ENCODE measurements at regions not wholly inside any gene's neighbourhood (a gene's known extent, or its start where the extent isn't known, plus 50 kb on each side); places are given as distances from the start of the nearest gene placed in this dataset.

DNA sequence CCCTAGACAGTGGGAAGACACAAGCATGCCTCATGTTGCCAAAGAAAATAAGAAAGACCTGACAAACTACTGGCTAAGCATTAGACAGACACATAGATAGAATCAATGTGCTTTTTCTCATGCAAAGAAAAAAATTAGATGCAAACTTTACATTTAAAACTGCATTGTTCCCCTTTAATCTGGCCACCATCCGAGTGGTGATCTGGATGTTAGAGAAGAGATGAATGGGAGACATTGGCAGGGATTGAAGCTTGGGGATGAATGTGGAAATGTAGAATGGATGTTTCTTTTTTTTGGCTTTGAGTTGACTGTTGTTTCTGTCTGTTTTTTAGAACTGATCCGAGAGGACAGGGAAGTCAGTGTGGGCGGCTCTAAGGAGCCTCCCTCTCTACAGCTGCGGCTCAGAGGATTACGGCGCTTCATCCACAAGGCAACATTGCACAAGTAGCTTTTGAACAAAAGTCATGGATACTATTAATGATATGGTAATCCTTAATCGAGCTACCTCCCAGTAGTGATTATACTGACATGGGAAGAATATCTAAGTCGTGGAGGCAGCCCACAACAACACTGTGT is 53.0 kb downstream of the HELT start:
- intact Hi-C loops (cut with micrococcal nuclease; ENCODE audit: unreplicated experiment) (no loop called here), in situ Hi-C loops (cut with MboI) (no loop called here)
- TF ChIP-seq FOXK2 (IDR thresholded peaks at IDR 0.05) (no peak), BMI1 (IDR thresholded peaks at IDR 0.05; ENCODE audit: borderline replicate concordance) (no peak), CBX5 (IDR thresholded peaks at IDR 0.05; ENCODE audit: low read depth) (no peak), IKZF2 (IDR thresholded peaks at IDR 0.05) (no peak), TCF3 (IDR thresholded peaks at IDR 0.05; ENCODE audit: borderline replicate concordance, insufficient read depth, low read depth, low read length) (no peak), BACH1 (IDR thresholded peaks at IDR 0.05; ENCODE audit: borderline replicate concordance) (no peak), ESRRA (IDR thresholded peaks at IDR 0.05; ENCODE audit: low read length) (no peak), NR2C2 (IDR thresholded peaks at IDR 0.05; ENCODE audit: borderline replicate concordance, control insufficient read depth, insufficient read length, low read depth) (no peak), CREM (IDR thresholded peaks at IDR 0.05; ENCODE audit: low read depth) (no peak), YBX1 (IDR thresholded peaks at IDR 0.05) (no peak), KLF5 (IDR thresholded peaks at IDR 0.05; ENCODE audit: partially characterized antibody) (no peak), ZNF384 (IDR thresholded peaks at IDR 0.05; ENCODE audit: borderline replicate concordance, low read depth, low read length) (no peak), CHD1 (IDR thresholded peaks at IDR 0.05; ENCODE audit: low read depth, low read length) (no peak)
- TF ChIP-seq, protein P1, sequence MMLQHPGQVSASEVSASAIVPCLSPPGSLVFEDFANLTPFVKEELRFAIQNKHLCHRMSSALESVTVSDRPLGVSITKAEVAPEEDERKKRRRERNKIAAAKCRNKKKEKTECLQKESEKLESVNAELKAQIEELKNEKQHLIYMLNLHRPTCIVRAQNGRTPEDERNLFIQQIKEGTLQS (IDR thresholded peaks at IDR 0.05; ENCODE audit: borderline replicate concordance, extremely low read depth, low read depth, low read length), result no peak
- TF ChIP-seq, protein P2, sequence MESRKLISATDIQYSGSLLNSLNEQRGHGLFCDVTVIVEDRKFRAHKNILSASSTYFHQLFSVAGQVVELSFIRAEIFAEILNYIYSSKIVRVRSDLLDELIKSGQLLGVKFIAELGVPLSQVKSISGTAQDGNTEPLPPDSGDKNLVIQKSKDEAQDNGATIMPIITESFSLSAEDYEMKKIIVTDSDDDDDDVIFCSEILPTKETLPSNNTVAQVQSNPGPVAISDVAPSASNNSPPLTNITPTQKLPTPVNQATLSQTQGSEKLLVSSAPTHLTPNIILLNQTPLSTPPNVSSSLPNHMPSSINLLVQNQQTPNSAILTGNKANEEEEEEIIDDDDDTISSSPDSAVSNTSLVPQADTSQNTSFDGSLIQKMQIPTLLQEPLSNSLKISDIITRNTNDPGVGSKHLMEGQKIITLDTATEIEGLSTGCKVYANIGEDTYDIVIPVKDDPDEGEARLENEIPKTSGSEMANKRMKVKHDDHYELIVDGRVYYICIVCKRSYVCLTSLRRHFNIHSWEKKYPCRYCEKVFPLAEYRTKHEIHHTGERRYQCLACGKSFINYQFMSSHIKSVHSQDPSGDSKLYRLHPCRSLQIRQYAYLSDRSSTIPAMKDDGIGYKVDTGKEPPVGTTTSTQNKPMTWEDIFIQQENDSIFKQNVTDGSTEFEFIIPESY (IDR thresholded peaks at IDR 0.05), result no peak
- Histone ChIP-seq H2AFZ (ENCODE audit: control insufficient read depth, low read depth, low read length) (no peak overlapping the region), H3K36me3 (ENCODE audit: control insufficient read depth in 2 of 2, insufficient read depth in 2 of 2, low read length in 1 of 2) (no peaks in the 10 kb centered on the region), H3K9ac (ENCODE audit: control insufficient read depth, insufficient read depth, low read length) (no peak overlapping the region), H3K9me3 (replicated peaks; ENCODE audit: control insufficient read depth, insufficient read depth, low read length) (no peaks in the 10 kb centered on the region), H3K4me2 (ENCODE audit: control insufficient read depth, insufficient read depth) (no peak overlapping the region), H3K4me1 (ENCODE audit: control insufficient read depth, insufficient read depth, low read length) (no peaks in the 10 kb centered on the region), H4K20me1 (ENCODE audit: control insufficient read depth, insufficient read depth) (no peaks in the 10 kb centered on the region), H3K27me3 (replicated peaks in 1 of 2; ENCODE audit: control insufficient read depth in 2 of 2, insufficient read depth in 2 of 2, low read length in 1 of 2) (peaks cover 0 to 2% of the 10 kb centered on the region in 2 experiments; a peak in 1 of 4 replicates), H3K79me2 (ENCODE audit: control insufficient read depth, insufficient read depth, low read length) (no peaks in the 10 kb centered on the region), H3K4me3 (no peak overlapping the region), H3K27ac (ENCODE audit: control insufficient read depth, insufficient read depth) (no peak overlapping the region)
- ChIA-PET CTCF (interaction anchor here (1.3 to 1.4 kb wide), 2 partner anchors 25 to 30 kb away, joined by 3 to 5 read pairs; no protein-coding TSS in a partner anchor), SMC1A (ENCODE audit: uncharacterized antibody, unreplicated experiment) (interaction anchor here (0.7 to 1.3 kb wide), 2 partner anchors 13 to 17 kb away, joined by 3 to 4 read pairs; no protein-coding TSS in a partner anchor), POLR2A (no interaction called here), RAD21 (ENCODE audit: unreplicated experiment) (no interaction called here)
- BruUV-seq (replicated peaks), result no TSS peak
- no peak for ATAC-seq
- no peak for FAIRE-seq
- WGBS (ENCODE audit: insufficient coverage, insufficient replicate concordance, low lambda C conversion rate, missing lambda C conversion rate), result 52% methylated on average over 8 of the region's 8 CpGs
- DNase-seq (ENCODE audit: low read depth, low spot score), result no peak

Measured in GM12878 (cell line).